COLO668 (cell line): ENCODE measurements at regions not wholly inside any gene's neighbourhood (a gene's known extent, or its start where the extent isn't known, plus 50 kb on each side); places are given as distances from the start of the nearest gene placed in this dataset.

Source experiments
- DNase-seq: peaks from one replicate; lab custom pipeline; 2025; ENCODE audit not compliant: unreplicated experiment; lab: John Stamatoyannopoulos, UW

DNA sequence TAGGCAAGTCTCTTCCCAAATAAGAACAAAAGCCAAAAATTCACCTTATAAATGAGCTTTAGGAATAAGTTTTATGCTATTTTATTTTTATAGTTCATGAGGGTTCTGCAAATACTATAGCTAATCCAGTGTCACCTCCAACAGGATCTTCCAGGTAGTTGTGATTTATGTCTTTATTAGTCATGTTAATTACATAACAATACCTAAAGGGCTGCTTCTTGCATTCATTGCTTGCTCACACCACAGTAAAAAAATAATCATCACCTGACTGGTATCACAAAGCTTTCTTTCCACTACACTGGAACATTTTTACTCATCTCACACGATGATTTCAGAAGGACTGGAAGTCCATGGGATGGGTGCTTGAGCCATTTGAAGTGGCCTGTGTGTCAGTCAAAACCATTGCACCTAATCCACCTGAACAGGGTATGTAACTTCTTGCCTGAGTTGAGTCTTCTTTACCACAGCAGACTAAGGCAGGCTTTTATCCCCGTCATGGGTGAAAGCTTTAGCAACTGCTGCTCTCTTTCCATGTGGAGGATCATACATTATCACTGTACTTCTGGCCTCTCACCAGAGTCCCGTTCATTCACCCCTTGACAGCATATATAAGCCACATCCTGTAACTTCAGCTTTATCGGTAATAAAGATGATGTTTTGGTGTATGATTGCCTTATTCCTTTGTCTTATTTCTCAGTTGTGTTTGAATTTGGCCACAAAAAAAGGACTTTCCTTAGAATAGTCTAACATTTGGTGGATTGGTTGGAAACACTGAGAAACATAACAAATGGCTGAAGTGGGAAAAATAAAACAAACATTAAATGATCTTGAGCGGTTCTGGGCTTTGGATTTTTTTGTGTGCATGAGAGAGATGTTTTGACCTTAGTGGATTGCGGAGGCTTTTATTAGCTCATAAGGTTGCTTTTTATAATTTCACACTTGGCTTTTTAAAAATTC lies 382.6 kb upstream of the THBS1 start:
- no peak for DNase-seq

DNA sequence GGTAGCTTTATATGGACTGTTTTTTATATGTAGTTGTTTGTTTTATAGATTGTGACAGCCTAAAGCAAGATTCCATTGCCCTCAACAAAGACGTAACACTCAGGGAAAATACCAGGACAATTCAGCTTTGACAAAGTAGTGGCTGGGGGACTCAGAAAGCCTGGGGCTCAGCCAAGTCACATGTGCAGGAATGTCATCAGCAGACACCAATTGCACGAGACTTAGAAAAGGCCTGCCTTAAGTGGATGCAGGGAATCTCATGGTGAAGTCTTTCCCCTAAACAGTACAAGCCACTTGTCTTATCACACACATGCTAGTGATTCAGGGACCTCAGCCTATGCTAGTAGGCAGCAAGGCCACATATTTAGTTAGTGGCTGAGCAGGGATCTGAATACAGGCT lies 381.8 kb upstream of the THBS1 start:
- no peak for DNase-seq

DNA sequence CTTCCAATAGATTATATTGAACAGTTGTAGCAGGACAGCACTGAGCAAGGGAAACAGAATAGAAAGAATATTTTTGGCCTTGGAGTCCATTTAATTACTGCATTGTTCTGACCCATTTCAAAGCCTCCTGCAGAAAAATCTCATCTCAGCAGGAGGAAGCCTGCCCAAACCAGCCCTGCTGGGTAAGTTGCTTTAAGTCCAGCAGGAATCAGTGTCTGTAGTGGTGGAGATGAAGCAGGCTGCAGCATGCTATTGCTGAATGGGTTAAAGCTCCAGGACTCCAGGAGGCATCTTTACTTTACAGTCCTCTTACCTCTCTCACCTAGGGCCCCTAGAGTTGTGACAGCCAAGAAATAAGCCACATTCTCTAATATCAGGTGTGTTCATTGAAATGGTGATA lies 380.3 kb upstream of the THBS1 start:
- no peak for DNase-seq

- DNase-seq = no peak
Measured at GRCh38 chr15:39202641-39203040, 378.2 kb upstream of the THBS1 start.

GRCh38 chr15:39204031-39204430 lies 376.8 kb upstream of the THBS1 start:
- DNase-seq = no peak

DNA sequence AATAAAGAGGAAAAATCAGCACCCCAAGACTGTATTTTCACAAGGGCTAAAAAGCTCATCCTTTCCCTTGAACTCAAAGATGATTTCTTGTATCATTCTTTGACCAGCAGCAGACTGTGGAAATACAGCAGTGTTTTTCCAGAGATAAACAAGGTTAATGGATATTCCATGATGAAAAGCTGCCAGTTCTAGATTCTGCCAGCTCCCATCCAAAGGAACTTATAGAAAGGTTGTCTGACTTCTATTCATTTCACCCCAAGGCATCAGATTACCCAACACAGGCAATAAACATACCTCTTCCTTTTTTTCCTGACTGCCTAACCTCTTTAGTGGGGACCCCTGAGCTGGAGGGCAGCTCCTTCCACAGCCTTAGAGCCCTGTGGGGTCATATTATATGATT lies 375.8 kb upstream of the THBS1 start:
- no peak for DNase-seq

- no peak for DNase-seq
Measured at GRCh38 chr15:39205506-39206371, 375.1 kb upstream of the THBS1 start.

DNA sequence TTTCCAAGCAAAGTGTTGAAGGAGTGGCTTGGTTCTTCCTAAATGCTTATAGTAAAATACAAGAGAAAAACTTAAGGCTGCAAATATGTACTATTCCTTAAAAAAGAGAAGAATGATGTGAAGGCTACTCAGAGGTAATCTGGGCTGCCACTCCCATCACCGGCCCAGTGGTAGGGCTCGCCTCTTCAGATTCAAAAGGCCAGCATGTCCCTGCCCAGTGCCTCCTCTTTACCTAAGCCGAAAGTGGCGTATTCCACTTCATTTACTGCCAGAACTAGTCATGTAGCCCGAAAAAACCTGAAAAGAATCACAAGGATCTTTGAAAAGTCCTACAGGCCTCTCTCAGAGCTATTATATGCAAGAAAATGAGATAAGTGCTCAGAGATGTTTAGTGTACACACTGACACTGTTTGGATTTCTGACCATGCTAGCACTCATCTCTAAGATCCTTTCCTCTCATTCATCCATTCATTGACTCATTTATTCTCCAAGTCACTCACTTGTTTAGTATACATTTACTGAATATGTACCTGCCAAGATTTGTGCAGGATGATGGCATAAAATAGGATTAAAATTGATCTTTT lies 373.3 kb upstream of the THBS1 start:
- DNase-seq = no peak

- DNase-seq = no peak
Measured at GRCh38 chr15:39208187-39208586, 372.7 kb upstream of the THBS1 start.

- DNase-seq = no peak
Measured at GRCh38 chr15:39209548-39210211, 371.2 kb upstream of the THBS1 start.

DNA sequence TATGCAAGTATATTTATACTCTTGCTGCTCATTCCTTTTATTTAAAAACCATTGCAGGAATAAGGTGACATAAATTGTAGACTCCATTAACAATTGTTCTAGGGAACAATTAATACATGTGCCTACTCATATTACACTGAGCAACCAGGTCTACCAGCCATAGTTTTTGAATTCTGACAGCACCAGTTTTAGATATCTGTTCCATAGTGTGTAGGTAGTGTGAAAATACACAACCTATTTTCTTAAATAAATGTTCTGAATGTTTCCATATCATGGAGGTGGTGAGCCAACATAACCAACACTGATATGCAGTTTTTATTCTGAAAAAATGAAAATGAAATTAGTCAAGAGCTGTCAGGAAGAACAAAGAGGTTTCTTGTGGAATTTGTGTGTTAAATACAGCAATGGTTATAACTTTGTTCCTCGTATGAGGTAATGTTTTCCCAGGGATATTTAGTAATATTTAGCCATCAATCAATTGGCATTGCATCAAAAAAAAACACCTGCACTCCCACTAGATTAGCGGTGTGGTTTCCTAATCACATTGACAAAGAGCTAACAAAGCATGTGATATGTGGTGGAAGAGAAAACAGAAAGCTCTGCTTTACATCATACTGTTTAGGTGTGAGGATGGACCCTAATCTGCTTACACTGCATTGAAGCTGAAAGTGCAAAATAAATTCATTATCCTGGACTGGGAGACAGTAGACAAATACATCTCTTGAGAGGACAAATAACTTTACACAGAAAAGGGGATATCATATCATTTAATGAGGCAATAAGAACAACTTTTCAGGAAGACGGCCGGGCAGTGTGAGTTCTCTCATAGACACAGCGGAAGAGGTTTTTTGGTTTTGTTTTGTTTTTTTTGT lies 369.5 kb upstream of the THBS1 start:
- DNase-seq = no peak

- no peak for DNase-seq
Measured at GRCh38 chr15:39213385-39213840, 367.5 kb upstream of the THBS1 start.

GRCh38 chr15:39215015-39215414 lies 365.9 kb upstream of the THBS1 start:
- DNase-seq = no peak

- no peak for DNase-seq
Measured at GRCh38 chr15:39216816-39217215, 364.1 kb upstream of the THBS1 start.

- DNase-seq = no peak
Measured at GRCh38 chr15:39219608-39220007, 361.3 kb upstream of the THBS1 start.

DNA sequence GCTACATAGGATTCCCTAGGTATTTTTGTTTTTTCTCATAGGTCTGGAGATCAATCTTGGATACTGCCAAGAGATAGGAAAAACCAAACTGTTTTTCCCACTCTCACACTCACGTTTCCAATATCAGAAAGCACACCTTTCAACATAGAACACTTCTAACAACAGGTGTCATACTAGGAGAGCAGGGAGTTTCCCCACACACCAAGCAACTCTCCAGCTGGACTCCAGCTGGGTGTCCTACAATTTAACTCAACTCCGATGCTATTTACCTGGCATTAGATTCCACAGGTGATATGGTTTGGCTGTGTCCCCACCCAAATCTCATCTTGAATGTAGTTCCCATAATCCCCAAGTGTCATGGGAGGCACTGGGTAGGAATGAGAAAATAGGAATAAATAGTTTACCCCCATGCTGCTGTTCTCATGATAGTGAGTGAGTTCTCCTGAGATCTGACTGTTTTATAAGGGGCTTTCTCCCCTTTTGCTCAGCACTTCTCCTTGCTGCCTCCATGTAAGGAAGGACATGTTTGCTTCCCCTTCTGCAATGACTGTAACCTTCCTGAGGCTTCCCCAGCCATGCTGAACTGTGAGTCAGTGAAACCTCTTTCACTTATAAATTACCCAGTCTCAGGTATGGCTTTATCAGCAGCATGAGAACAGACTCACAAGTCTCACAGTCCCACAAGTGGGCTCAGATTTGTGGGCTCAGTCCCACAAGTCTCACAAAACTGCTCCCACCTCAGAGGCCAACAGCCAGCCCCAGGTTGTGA lies 354.5 kb upstream of the THBS1 start:
- no peak for DNase-seq

DNA sequence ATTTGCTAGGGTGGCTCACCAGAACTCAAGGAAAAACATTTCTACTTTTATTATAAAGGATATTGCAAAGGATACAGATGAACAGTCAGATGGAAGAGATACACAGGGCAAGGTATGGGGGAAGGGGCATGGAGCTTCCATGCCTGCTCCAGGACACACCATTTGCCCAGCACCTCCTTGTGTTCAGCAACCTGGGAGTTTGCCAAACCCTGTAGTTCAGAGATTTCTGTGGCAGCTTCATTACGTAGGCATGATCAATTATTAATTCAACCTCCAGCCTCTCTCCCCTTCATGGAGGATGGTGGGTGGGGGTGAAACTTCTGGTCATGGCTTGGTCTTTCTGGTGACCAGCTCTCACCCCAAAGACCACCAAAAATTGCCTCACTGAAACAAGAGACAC lies 353.9 kb upstream of the THBS1 start:
- DNase-seq = no peak

DNA sequence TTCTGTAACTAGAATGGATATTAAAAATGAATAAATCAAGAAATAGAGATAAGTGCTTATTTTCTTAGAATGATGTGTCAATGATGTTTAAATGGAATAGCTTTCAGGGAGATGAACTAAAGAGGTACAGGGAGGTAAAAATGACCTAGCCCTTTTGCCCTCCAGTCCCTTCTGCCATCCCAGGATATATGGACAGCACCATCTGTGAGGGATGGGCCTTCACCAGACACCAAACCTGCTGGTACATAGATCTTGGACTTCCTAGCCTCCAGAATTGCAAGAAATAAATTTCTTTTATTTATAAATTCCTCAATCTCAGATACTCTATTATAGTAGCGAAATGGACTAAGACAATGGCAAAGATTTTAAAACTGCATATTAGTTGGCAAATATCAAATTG lies 352.0 kb upstream of the THBS1 start:
- DNase-seq = no peak

DNA sequence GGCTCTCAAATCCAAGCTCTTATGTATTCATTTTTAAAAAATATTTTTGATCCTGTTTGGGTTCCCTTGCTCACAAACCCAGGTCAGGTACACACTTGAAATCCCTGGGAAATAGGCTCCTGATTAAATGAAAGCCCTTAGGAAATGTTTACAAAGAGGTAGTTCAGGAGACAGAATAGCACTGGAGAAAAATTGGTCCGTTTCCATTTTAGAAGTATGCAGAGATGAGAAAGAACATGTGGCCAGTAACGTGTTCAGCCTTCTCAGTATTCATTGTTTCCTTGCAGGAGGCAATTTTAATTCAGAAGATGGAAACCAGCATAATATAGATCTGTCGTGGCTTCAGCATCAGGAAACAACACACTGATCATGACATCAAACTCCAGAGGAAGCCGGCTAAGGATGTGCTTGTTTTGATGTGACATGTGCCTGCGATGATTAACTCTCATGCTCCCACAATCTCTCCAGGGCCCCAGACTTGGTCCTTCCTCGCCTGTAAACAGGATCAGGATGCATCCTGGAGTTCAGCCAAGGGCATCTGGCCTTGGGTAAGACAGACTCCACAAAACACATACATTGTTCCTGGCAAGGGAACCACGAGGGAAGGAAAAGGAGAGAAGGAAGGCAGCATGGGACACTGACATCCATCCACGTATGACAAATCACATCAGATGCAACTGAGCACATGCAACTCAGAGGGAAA lies 350.5 kb upstream of the THBS1 start:
- DNase-seq = no peak
